ENCODE measurements at regions not wholly inside any gene's neighbourhood (a gene's known extent, or its start where the extent isn't known, plus 50 kb on each side); places are given as distances from the start of the nearest gene placed in this dataset.

GRCh38 chr2:83072767-83073166, 1386.3 kb downstream of the SUCLG1 start:
- no peaks in the 10 kb centered on the region for H3K27me3 ChIP-seq (replicated peaks; ENCODE audit: insufficient read depth, low read depth, low read length, poor library complexity)
- CTCF ChIA-PET, result no interaction called here

GRCh38 chr2:83071914-83072313, 1387.2 kb downstream of the SUCLG1 start:
- no TSS peak for BruUV-seq (replicated peaks)
- Histone ChIP-seq H3K9me3 (ENCODE audit: low read depth, low read length, poor library complexity, severe bottlenecking) (peaks cover 20% of the 10 kb centered on the region), H3K4me1 (ENCODE audit: insufficient read depth, low read length, poor library complexity, severe bottlenecking) (no peaks in the 10 kb centered on the region), H3K27me3 (replicated peaks; ENCODE audit: insufficient read depth, low read depth, low read length, poor library complexity) (no peaks in the 10 kb centered on the region), H3K36me3 (ENCODE audit: insufficient read depth, low read length, poor library complexity, severe bottlenecking) (no peaks in the 10 kb centered on the region), H3K27ac (ENCODE audit: low read depth, low read length, poor library complexity, severe bottlenecking) (no peak overlapping the region), H3K4me3 (ENCODE audit: low read depth, low read length, poor library complexity, severe bottlenecking) (no peak overlapping the region)
- ChIA-PET POLR2A (ENCODE audit: low non-redundant PET) (no interaction called here), CTCF (no interaction called here)
- intact Hi-C loops (cut with micrococcal nuclease; ENCODE audit: unreplicated experiment), result no loop called here
- TF ChIP-seq CTCF (conservative IDR thresholded peaks at IDR 0.05; ENCODE audit: low read depth, low read length), result no peak
- TF ChIP-seq EZH2 (IDR thresholded peaks at IDR 0.05; ENCODE audit: borderline replicate concordance, low read depth, low read length, poor library complexity, severe bottlenecking), result no peak
- DNase-seq (ENCODE audit: low spot score), result no peak

More at GRCh38 chr2:83072767-83073166, 1386.3 kb downstream of the SUCLG1 start:
- peaks cover 23% of the 10 kb centered on the region for H3K9me3 ChIP-seq (ENCODE audit: low read depth, low read length, poor library complexity, severe bottlenecking)
- BruUV-seq (replicated peaks), result no TSS peak
- TF ChIP-seq CTCF (conservative IDR thresholded peaks at IDR 0.05; ENCODE audit: low read depth, low read length) (no peak), EZH2 (IDR thresholded peaks at IDR 0.05; ENCODE audit: borderline replicate concordance, low read depth, low read length, poor library complexity, severe bottlenecking) (no peak)
- H3K27ac ChIP-seq (ENCODE audit: low read depth, low read length, poor library complexity, severe bottlenecking), result no peak overlapping the region
- no peak overlapping the region for H3K4me3 ChIP-seq (ENCODE audit: low read depth, low read length, poor library complexity, severe bottlenecking)
- POLR2A ChIA-PET (ENCODE audit: low non-redundant PET), result no interaction called here
- no peaks in the 10 kb centered on the region for H3K4me1 ChIP-seq (ENCODE audit: insufficient read depth, low read length, poor library complexity, severe bottlenecking)
- H3K36me3 ChIP-seq (ENCODE audit: insufficient read depth, low read length, poor library complexity, severe bottlenecking), result no peaks in the 10 kb centered on the region
- no peak for DNase-seq (ENCODE audit: low spot score)
- intact Hi-C loops (cut with micrococcal nuclease; ENCODE audit: unreplicated experiment), result no loop called here

GRCh38 chr2:83071352-83071751, 1387.7 kb downstream of the SUCLG1 start:
- no peak overlapping the region for H3K27ac ChIP-seq (ENCODE audit: low read depth, low read length, poor library complexity, severe bottlenecking)
- peaks cover 17% of the 10 kb centered on the region for H3K9me3 ChIP-seq (ENCODE audit: low read depth, low read length, poor library complexity, severe bottlenecking)
- intact Hi-C loops (cut with micrococcal nuclease; ENCODE audit: unreplicated experiment), result no loop called here
- TF ChIP-seq EZH2 (IDR thresholded peaks at IDR 0.05; ENCODE audit: borderline replicate concordance, low read depth, low read length, poor library complexity, severe bottlenecking) (no peak), CTCF (conservative IDR thresholded peaks at IDR 0.05; ENCODE audit: low read depth, low read length) (no peak)
- H3K4me3 ChIP-seq (ENCODE audit: low read depth, low read length, poor library complexity, severe bottlenecking), result no peak overlapping the region
- no peaks in the 10 kb centered on the region for H3K36me3 ChIP-seq (ENCODE audit: insufficient read depth, low read length, poor library complexity, severe bottlenecking)
- no peaks in the 10 kb centered on the region for H3K4me1 ChIP-seq (ENCODE audit: insufficient read depth, low read length, poor library complexity, severe bottlenecking)
- no peak for DNase-seq (ENCODE audit: low spot score)
- BruUV-seq (replicated peaks), result no TSS peak
- ChIA-PET POLR2A (ENCODE audit: low non-redundant PET) (no interaction called here), CTCF (no interaction called here)
- H3K27me3 ChIP-seq (replicated peaks; ENCODE audit: insufficient read depth, low read depth, low read length, poor library complexity), result no peaks in the 10 kb centered on the region

Measured in A673 (cell line).